H1 (cell line): ENCODE measurements at regions not wholly inside any gene's neighbourhood (a gene's known extent, or its start where the extent isn't known, plus 50 kb on each side); places are given as distances from the start of the nearest gene placed in this dataset.

Source experiments
- CTCF ChIA-PET: fragments of 300-600 bp; sonication (Branson Sonifier 250); formaldehyde crosslinking; loops from one replicate; lab custom pipeline; 2021; ENCODE audit not compliant: partially characterized antibody; lab: Charles Lee
- POLR2A ChIA-PET: fragments of 300-600 bp; sonication (Branson Sonifier 250); formaldehyde crosslinking; loops from one replicate; lab custom pipeline; 2021; ENCODE audit warnings: inconsistent platforms; ENCODE audit not compliant: partially characterized antibody; lab: Charles Lee
- DNase-seq, 2 experiments: peaks; one replicate each; pipeline versions ENCODE4 v3.0.0 to v3.0.0-alpha.2; 2010 to 2022; ENCODE audit warnings: low spot score in 2 of 2, low read depth in 1 of 2, mixed read lengths in 1 of 2
- FAIRE-seq: peaks from 2 replicates; lab custom pipeline; 2011; peaks lifted over from hg19 to GRCh38; lab: Jason Lieb, UNC
- H2AFZ ChIP-seq: 2 replicates; pipeline ENCODE4 v1.8.1; 2012; ENCODE audit warnings: low read length, inconsistent platforms
- H2AK5ac ChIP-seq: 2 replicates; pipeline ENCODE4 v1.6.1; 2013; ENCODE audit warnings: low read depth, low read length
- H2BK120ac ChIP-seq: replicated peaks from 2 replicates; pipeline ENCODE3; 2013; ENCODE audit warnings: low read depth, low read length, inconsistent platforms
- H2BK12ac ChIP-seq: 2 replicates; pipeline ENCODE4 v1.6.1; 2013; ENCODE audit warnings: low read depth, low read length
- H2BK15ac ChIP-seq: 2 replicates; pipeline ENCODE4 v1.6.1; 2013; ENCODE audit warnings: low read length
- H2BK20ac ChIP-seq: 2 replicates; pipeline ENCODE4 v1.6.1; 2013; ENCODE audit warnings: low read length
- H2BK5ac ChIP-seq: 2 replicates; pipeline ENCODE4 v1.6.1; 2013; ENCODE audit warnings: low read depth, low read length
- H3K14ac ChIP-seq: 2 replicates; pipeline ENCODE4 v1.6.1; 2013; ENCODE audit warnings: inconsistent platforms; ENCODE audit not compliant: insufficient read length
- H3K18ac ChIP-seq: 2 replicates; pipeline ENCODE4 v1.6.1; 2013; ENCODE audit warnings: low read length; ENCODE audit errors: extremely low read depth
- H3K23ac ChIP-seq: 2 replicates; pipeline ENCODE4 v1.6.1; 2013; ENCODE audit warnings: inconsistent platforms; ENCODE audit not compliant: insufficient read length
- H3K23me2 ChIP-seq: 2 replicates; pipeline ENCODE4 v1.6.1; 2013; ENCODE audit warnings: low read depth, low read length
- H3K27ac ChIP-seq: 2 replicates; pipeline ENCODE4 v1.6.1; 2011; ENCODE audit warnings: low read depth, low read length, inconsistent platforms
- H3K27me3 ChIP-seq, 4 experiments: replicated peaks in 1 of 4; 1 replicate in 1 of 4; 2 replicates in 3 of 4; pipeline versions ENCODE4 v1.6.1 to v1.8.1; 2011 to 2013; ENCODE audit warnings: low read length in 3 of 4, mild to moderate bottlenecking in 3 of 4, inconsistent platforms in 2 of 4, mixed read lengths in 2 of 4, moderate library complexity in 1 of 4; ENCODE audit not compliant: control insufficient read depth in 3 of 4, insufficient read depth in 3 of 4; ENCODE audit errors: extremely low read depth in 1 of 4
- H3K36me3 ChIP-seq, 4 experiments: 2 replicates each; pipeline versions ENCODE4 v1.6.1 to v1.8.1; 2011 to 2013; ENCODE audit warnings: mild to moderate bottlenecking in 4 of 4, low read length in 3 of 4, moderate library complexity in 2 of 4, control low read depth in 1 of 4, inconsistent platforms in 1 of 4; ENCODE audit not compliant: insufficient read depth in 4 of 4, control insufficient read depth in 2 of 4
- H3K4ac ChIP-seq: replicated peaks from 2 replicates; pipeline ENCODE3; 2013; ENCODE audit warnings: low read length, low read depth, mixed read lengths, inconsistent platforms; ENCODE audit not compliant: insufficient read length
- H3K4me1 ChIP-seq, 4 experiments: replicated peaks in 1 of 4; 1 replicate in 1 of 4; 2 replicates in 3 of 4; pipeline versions ENCODE4 v1.6.1 to v1.8.1; 2011 to 2013; ENCODE audit warnings: low read length in 3 of 4, inconsistent platforms in 2 of 4, mixed read lengths in 1 of 4; ENCODE audit not compliant: insufficient read depth in 4 of 4, control insufficient read depth in 3 of 4
- H3K4me2 ChIP-seq, 2 experiments: 2 replicates each; pipeline versions ENCODE4 v1.6.1 to v1.8.1; 2011 to 2013; ENCODE audit warnings: low read depth in 2 of 2, low read length in 2 of 2, control low read depth in 1 of 2, inconsistent platforms in 1 of 2, mild to moderate bottlenecking in 1 of 2; ENCODE audit not compliant: insufficient read depth in 1 of 2
- H3K4me3 ChIP-seq, 4 experiments: fragments of 200-600, 300-600 bp in 1 of 4; sonication (generic), shearing (Covaris generic), sonication (Bioruptor Twin) in 1 of 4; 2 replicates each; pipeline versions ENCODE4 v1.5.1 to v1.8.1; 2011 to 2016; ENCODE audit warnings: low read length in 4 of 4, low read depth in 3 of 4, control low read depth in 2 of 4, inconsistent platforms in 2 of 4, mild to moderate bottlenecking in 2 of 4, mixed read lengths in 1 of 4, moderate library complexity in 1 of 4; ENCODE audit not compliant: insufficient read depth in 2 of 4; ENCODE audit errors: extremely low read depth in 1 of 4
- H3K56ac ChIP-seq: replicated peaks from 2 replicates; pipeline ENCODE3; 2013; ENCODE audit warnings: low read depth, mild to moderate bottlenecking, mixed read lengths, low read length, inconsistent platforms; ENCODE audit not compliant: insufficient read length
- H3K79me1 ChIP-seq: 2 replicates; pipeline ENCODE4 v1.6.1; 2013; ENCODE audit warnings: low read depth, low read length, control low read depth
- H3K79me2 ChIP-seq, 2 experiments: 2 replicates each; pipeline versions ENCODE4 v1.6.1 to v1.8.1; 2012 to 2013; ENCODE audit warnings: low read length in 2 of 2, mild to moderate bottlenecking in 2 of 2, inconsistent platforms in 1 of 2; ENCODE audit not compliant: insufficient read depth in 2 of 2, control insufficient read depth in 1 of 2
- H3K9ac ChIP-seq, 4 experiments: replicated peaks in 1 of 4; 1 replicate in 1 of 4; 2 replicates in 3 of 4; pipeline versions ENCODE4 v1.6.1 to v1.8.1; 2011 to 2013; ENCODE audit warnings: low read depth in 3 of 4, low read length in 3 of 4, control low read depth in 2 of 4, mild to moderate bottlenecking in 2 of 4, moderate library complexity in 2 of 4, inconsistent platforms in 1 of 4; ENCODE audit errors: extremely low read depth in 1 of 4
- H3K9me3 ChIP-seq, 2 experiments: 2 replicates each; pipeline versions ENCODE4 v1.6.1 to v1.8.1; 2012 to 2013; ENCODE audit warnings: mild to moderate bottlenecking in 2 of 2, moderate library complexity in 2 of 2, control low read depth in 1 of 2, inconsistent platforms in 1 of 2, low read depth in 1 of 2, low read length in 1 of 2, mixed read lengths in 1 of 2; ENCODE audit not compliant: insufficient read depth in 2 of 2
- H4K20me1 ChIP-seq, 2 experiments: replicated peaks in 1 of 2; 2 replicates each; pipeline versions ENCODE3 to v1.8.1; 2011 to 2013; ENCODE audit warnings: inconsistent platforms in 2 of 2, low read length in 2 of 2, mild to moderate bottlenecking in 1 of 2; ENCODE audit not compliant: insufficient read depth in 2 of 2, control insufficient read depth in 1 of 2
- H4K5ac ChIP-seq: 2 replicates; pipeline ENCODE4 v1.6.1; 2013; ENCODE audit warnings: low read length, low read depth, mixed read lengths, inconsistent platforms; ENCODE audit not compliant: insufficient read length
- H4K8ac ChIP-seq: 2 replicates; pipeline ENCODE4 v1.8.0; 2013; ENCODE audit warnings: mild to moderate bottlenecking, moderate library complexity, low read length, inconsistent platforms; ENCODE audit not compliant: insufficient read depth; ENCODE audit errors: extremely low read depth
- H4K91ac ChIP-seq: replicated peaks from 2 replicates; pipeline ENCODE3; 2013; ENCODE audit warnings: low read length, mixed read lengths, inconsistent platforms; ENCODE audit not compliant: insufficient read length
- KDM4A ChIP-seq: IDR thresholded peaks from one replicate; pipeline ENCODE4 v1.7.1; 2012; ENCODE audit warnings: low read depth, mild to moderate bottlenecking, moderate library complexity, low read length, inconsistent platforms; ENCODE audit not compliant: severe bottlenecking
- RAD21 ChIP-seq, 2 experiments: IDR thresholded peaks in 1 of 2; conservative IDR thresholded peaks in 1 of 2; 2 replicates each; pipeline ENCODE4 v1.6.1; 2011; ENCODE audit warnings: low read depth in 2 of 2, low read length in 2 of 2, improper control_type of control experiment in 1 of 2, inconsistent platforms in 1 of 2, mild to moderate bottlenecking in 1 of 2, moderate library complexity in 1 of 2
- TF ChIP-seq, protein P1 (sequence below), 3 experiments: IDR thresholded peaks; 1 replicate in 2 of 3; 2 replicates in 1 of 3; pipeline versions ENCODE4 v1.5.1 to v1.6.1; 2011; ENCODE audit warnings: low read length in 3 of 3, mild to moderate bottlenecking in 3 of 3, inconsistent platforms in 2 of 3, low read depth in 1 of 3, moderate library complexity in 1 of 3; ENCODE audit not compliant: insufficient read depth in 1 of 3; ENCODE audit errors: control extremely low read depth in 1 of 3

DNA sequence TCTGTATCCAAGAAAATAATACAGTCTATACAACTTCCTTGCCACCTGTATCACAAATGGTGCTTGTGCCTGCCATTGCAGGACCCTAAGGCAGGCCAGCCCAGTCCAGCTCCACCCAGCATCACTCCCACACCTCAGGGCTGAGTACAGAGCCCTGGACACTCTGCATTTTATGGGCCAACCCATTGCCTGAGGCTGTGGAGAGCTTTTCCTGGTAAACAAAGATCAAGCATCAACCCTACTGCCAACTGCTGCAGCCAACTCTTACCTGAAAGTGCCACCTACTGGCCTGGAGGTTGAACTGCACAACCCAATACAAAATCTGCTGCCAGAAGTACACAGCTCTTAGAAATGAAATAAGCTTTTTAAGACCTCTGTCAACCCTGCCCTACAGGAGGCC lies 1082.2 kb downstream of the NAALADL2 start:
- CTCF ChIA-PET: interaction anchor here (0.5 to 2.0 kb wide), 38 partner anchors 9 to 1543 kb away, joined by 3 to 21 read pairs (median 3); no protein-coding TSS in a partner anchor
- peak overlapping the region; percentile 84 for H2AFZ ChIP-seq

More for the DNA sequence above, 1082.2 kb downstream of the NAALADL2 start:
- Histone ChIP-seq H3K23me2 (no peaks in the 10 kb centered on the region), H3K9me3 (peaks cover 7 to 10% of the 10 kb centered on the region in 2 experiments; a peak in 2 of 4 replicates), H2BK20ac (peak overlapping the region; percentile 87; the same call in 1 of the 2 replicates), H4K8ac (no peak overlapping the region), H2BK15ac (peak overlapping the region; percentile 83; the same call in 1 of the 2 replicates), H3K4me1 (no peaks in the 10 kb centered on the region), H2BK12ac (peak overlapping the region; percentile 97), H2BK120ac (no peak overlapping the region), H3K79me2 (no peaks in the 10 kb centered on the region), H3K79me1 (no peaks in the 10 kb centered on the region), H3K4me2 (no peak overlapping the region), H4K91ac (peak overlapping the region; percentile 78), H3K27me3 (no peaks in the 10 kb centered on the region), H3K18ac (peak overlapping the region; percentile 68; the same call in 1 of the 2 replicates), H2BK5ac (peak overlapping the region; percentile 98), H3K27ac (0 out of 2 replicates have a peak overlapping the region, but pooled peaks have one; percentile 4), H3K23ac (no peak overlapping the region), H3K14ac (no peak overlapping the region), H3K36me3 (0 out of 8 replicates have a peak, but pooled peaks cover 0 to 2% (median 0%) of the 10 kb centered on the region in 4 experiments), H3K9ac (no peak overlapping the region), H3K56ac (no peak overlapping the region), H3K4ac (no peak overlapping the region), H3K4me3 (no peak overlapping the region), H2AK5ac (peak overlapping the region; percentile 84; the same call in 1 of the 2 replicates), H4K5ac (no peak overlapping the region), H4K20me1 (no peaks in the 10 kb centered on the region)
- DNase-seq (peak in 1 of 2 experiments; percentile 68), FAIRE-seq (peak; percentile 32)
- POLR2A ChIA-PET: no interaction called here
- peak; percentile 87 to 88 for TF ChIP-seq RAD21 (IDR thresholded peaks at IDR 0.05 in 1 of 2, conservative IDR thresholded peaks at IDR 0.05 in 1 of 2; ENCODE audit: low read depth in 2 of 2, low read length in 2 of 2)
- TF ChIP-seq, protein P1, sequence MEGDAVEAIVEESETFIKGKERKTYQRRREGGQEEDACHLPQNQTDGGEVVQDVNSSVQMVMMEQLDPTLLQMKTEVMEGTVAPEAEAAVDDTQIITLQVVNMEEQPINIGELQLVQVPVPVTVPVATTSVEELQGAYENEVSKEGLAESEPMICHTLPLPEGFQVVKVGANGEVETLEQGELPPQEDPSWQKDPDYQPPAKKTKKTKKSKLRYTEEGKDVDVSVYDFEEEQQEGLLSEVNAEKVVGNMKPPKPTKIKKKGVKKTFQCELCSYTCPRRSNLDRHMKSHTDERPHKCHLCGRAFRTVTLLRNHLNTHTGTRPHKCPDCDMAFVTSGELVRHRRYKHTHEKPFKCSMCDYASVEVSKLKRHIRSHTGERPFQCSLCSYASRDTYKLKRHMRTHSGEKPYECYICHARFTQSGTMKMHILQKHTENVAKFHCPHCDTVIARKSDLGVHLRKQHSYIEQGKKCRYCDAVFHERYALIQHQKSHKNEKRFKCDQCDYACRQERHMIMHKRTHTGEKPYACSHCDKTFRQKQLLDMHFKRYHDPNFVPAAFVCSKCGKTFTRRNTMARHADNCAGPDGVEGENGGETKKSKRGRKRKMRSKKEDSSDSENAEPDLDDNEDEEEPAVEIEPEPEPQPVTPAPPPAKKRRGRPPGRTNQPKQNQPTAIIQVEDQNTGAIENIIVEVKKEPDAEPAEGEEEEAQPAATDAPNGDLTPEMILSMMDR (IDR thresholded peaks at IDR 0.05; ENCODE audit: control extremely low read depth in 1 of 3, insufficient read depth in 1 of 3, low read depth in 1 of 3, low read length in 3 of 3): peak; percentile 37 to 80 (median 66)
- TF ChIP-seq KDM4A: no peak
